ENCODE measurements at regions not wholly inside any gene's neighbourhood (a gene's known extent, or its start where the extent isn't known, plus 50 kb on each side); places are given as distances from the start of the nearest gene placed in this dataset.

DNA sequence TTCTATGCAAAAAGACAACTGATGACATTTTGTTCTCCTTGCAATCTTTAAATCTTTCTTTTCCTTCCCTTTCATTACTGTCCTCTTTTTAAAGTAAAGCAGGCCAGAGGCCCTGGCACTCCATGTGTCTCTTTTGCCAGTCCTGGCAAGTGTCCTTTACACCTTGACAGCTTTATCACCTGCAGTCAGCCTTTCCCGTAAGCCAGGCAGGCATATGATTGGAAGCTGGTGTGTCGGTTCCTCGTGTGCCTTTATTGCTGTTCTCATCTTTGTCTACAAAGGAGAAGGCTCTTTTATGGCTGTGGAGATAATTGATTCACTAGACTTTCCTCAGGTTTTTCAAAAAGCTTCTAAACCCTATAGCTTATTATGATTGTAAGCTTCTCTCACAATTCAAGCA is 162.3 kb upstream of the FBXL4 start:
- no peak for TF ChIP-seq TAF1 (IDR thresholded peaks at IDR 0.05; ENCODE audit: borderline replicate concordance, low read depth, low read length)
- FAIRE-seq, result no peak
- no peak for DNase-seq (ENCODE audit: insufficient read length)

DNA sequence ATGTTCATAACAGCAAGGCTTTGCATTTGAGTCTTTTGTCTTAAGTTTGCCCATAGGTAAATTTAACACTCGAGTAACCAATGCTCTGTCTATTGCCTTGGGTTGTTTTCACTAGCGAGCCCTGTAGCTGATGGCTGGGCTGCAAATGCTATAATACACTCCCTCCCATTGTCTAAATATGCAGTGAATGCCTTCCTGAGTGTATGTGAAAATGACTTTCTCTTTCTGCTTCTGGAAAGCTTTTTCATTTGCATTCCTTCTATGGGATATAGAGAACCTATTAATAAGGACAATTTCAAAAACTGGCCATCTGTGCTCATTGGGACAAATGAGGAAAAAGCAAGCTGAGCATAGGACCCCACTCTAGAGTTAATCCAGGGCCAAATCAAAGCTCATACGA is 156.5 kb upstream of the FBXL4 start:
- no peak for DNase-seq (ENCODE audit: insufficient read length)
- no peak for FAIRE-seq
- no peak for TF ChIP-seq POLR2A (IDR thresholded peaks at IDR 0.05; ENCODE audit: low read depth, low read length)

DNA sequence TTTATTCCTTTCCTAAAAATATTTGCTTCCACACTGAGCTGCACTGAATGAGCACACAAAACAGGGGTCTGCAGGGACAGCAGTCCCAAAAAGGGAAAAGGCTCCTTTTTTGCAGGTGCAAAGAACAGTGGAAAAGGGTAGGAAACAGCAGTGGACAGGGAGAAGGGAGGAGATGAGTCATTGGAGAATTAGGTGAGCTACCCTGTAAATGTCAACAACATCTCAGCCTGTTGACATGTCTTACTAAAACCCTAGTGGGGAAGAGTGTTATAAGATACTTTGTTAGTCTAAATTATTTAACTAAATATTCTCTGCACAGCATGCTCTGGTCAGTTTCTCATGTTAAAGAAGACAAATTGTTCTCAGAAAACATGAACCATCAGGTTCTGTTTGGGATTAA is 151.5 kb upstream of the FBXL4 start:
- FAIRE-seq (no peak), DNase-seq (ENCODE audit: insufficient read length) (no peak)
- TF ChIP-seq TAF1 (IDR thresholded peaks at IDR 0.05; ENCODE audit: borderline replicate concordance, low read depth, low read length), result no peak
- no peak for TF ChIP-seq POLR2A (IDR thresholded peaks at IDR 0.05; ENCODE audit: low read depth, low read length)
- no peak for TF ChIP-seq POLR2AphosphoS5 (IDR thresholded peaks at IDR 0.05; ENCODE audit: low read depth, low read length)

DNA sequence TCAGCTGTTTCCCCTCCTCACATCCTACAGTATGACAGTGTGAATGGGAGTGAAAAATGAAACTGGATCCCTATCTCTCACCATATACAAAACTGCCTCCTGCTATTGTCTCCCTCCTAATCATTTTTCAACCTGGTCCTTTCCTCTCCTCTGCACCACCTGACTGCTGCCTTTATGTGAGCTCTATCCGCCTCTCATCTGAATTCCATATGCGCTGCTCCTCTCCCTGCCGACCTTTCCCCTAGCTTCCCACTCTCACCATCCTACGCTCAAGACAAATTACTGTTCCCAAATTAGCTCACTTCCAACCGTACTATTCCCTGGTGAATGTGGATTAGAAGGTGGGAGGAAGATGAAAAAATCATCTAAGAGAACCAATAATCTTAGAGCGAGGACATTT is 148.4 kb upstream of the FBXL4 start:
- DNase-seq (ENCODE audit: insufficient read length), result no peak
- no peak for TF ChIP-seq POLR2AphosphoS5 (IDR thresholded peaks at IDR 0.05; ENCODE audit: low read depth, low read length)
- TF ChIP-seq POLR2A (IDR thresholded peaks at IDR 0.05; ENCODE audit: low read depth, low read length), result no peak
- TF ChIP-seq TAF1 (IDR thresholded peaks at IDR 0.05; ENCODE audit: borderline replicate concordance, low read depth, low read length), result no peak
- no peak for FAIRE-seq

DNA sequence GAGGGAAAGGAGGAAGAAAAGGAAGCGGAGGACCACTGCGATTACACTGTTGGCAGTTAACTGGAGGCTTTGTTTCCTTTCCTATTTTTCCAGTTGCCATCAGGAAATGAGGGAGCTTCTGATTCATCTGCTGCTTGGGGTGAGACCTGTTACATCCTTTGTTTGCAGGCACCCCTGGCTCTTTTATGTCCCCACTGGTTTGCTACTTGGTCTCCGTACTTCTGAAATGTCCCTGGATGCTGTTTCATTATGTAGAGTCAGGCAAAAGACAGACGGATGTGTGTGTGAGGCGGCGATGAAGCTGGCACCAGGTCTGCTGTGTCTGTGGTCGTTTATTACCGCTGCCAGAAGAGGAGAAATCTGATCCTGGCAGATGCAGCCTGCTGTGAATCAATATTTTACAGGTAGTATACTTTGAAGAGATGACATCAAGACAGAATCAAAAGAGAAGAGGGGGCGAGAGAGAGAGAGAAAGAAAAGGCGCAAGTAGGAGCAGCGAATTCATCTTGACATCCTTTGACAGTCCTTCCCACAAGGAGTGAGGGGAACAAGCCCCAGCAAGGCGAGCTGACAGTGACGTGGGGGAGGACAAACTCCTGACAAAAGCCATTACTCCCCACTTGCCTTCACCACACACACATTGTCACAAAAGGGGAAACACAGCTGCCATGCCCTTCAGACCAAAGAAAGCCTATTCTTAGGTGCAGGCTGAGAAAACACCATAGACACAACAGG is 145.9 kb upstream of the FBXL4 start:
- DNase-seq (ENCODE audit: insufficient read length), result no peak
- FAIRE-seq, result no peak
- no peak for TF ChIP-seq POLR2A (IDR thresholded peaks at IDR 0.05; ENCODE audit: low read depth, low read length)
- TF ChIP-seq TAF1 (IDR thresholded peaks at IDR 0.05; ENCODE audit: borderline replicate concordance, low read depth, low read length), result no peak
- no peak for TF ChIP-seq POLR2AphosphoS5 (IDR thresholded peaks at IDR 0.05; ENCODE audit: low read depth, low read length)

DNA sequence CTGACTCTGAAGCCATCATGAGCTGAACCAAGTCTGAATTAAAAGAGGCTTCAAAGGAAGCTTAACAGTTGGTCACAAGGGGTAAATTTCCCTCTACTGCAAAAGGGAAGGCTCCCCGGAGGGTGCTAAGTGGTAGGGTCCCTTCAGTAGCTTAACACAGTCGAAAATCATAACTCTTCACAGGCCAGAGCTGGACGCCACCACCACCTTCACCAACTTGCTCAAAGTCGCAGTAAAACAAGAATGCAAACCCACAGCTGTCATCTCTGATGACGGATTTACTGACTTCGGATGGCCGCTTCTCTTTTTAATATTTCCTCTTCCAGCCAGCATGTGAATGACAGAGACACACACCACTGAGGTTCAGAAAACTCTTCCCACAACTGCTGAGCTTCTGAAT is 144.7 kb upstream of the FBXL4 start:
- no peak for FAIRE-seq
- no peak for DNase-seq (ENCODE audit: insufficient read length)
- TF ChIP-seq POLR2A (IDR thresholded peaks at IDR 0.05; ENCODE audit: low read depth, low read length) (no peak), TAF1 (IDR thresholded peaks at IDR 0.05; ENCODE audit: borderline replicate concordance, low read depth, low read length) (no peak), POLR2AphosphoS5 (IDR thresholded peaks at IDR 0.05; ENCODE audit: low read depth, low read length) (no peak)

DNA sequence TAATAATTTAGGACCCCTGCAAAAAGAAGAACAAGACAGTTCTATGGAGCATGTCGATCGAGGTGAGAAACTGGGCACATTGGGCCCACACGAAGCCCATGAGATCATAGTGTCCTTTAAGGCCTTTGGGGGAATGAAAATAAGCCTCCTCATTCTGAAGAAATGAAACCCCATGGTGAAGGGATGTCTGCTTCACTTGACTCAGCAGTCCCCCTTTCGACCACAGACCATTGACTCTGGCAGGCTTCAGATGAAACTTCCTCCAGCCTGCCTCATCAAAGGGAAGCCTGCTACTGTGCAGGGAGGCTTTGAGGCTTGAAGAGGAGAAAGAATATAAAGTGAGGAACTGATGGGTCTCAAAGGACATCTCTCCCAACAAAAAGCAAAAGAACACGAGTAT is 144.2 kb upstream of the FBXL4 start:
- FAIRE-seq, result no peak
- no peak for TF ChIP-seq POLR2AphosphoS5 (IDR thresholded peaks at IDR 0.05; ENCODE audit: low read depth, low read length)
- TF ChIP-seq TAF1 (IDR thresholded peaks at IDR 0.05; ENCODE audit: borderline replicate concordance, low read depth, low read length), result no peak
- TF ChIP-seq POLR2A (IDR thresholded peaks at IDR 0.05; ENCODE audit: low read depth, low read length), result no peak
- no peak for DNase-seq (ENCODE audit: insufficient read length)

DNA sequence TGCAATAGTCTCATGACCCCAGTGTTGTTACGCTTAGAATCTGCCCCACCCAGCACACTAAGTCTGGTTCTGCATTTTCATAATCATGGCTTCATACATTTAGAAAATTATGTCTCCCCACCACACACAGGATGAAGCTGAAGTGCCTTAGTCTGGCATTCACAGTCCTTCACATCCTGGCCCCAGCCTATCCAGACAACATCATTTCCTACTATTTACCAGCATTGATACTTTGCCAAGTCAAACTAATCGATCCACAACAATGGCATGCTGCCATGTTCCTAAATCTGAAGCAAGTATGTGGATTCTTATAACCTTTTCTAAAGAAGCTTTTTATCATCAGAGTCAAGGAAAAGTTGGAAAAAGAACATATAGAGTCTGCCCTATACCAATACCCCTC is 132.4 kb upstream of the FBXL4 start:
- no peak for DNase-seq (ENCODE audit: insufficient read length)
- no peak for TF ChIP-seq POLR2A (IDR thresholded peaks at IDR 0.05; ENCODE audit: low read depth, low read length)
- TF ChIP-seq TAF1 (IDR thresholded peaks at IDR 0.05; ENCODE audit: borderline replicate concordance, low read depth, low read length), result no peak
- TF ChIP-seq POLR2AphosphoS5 (IDR thresholded peaks at IDR 0.05; ENCODE audit: low read depth, low read length), result no peak

DNA sequence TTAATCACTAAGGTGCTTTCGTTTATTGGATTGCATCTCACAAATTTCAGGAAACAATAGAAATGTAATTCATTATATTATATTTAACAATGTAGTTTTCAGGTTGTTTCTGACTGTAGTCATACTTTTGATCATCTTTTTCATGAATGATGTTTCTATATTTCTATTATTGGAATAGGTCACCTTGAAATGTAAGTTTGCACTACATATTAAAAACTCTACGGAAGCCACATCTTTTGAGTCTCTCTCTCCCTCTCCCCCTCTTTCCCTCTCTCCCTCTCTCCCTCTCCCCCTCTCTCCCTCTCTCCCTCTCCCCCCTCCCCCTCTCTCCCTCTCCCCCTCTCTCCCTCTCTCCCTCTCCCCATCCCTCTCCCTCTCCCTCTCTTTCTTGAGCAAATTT is 131.3 kb upstream of the FBXL4 start:
- TF ChIP-seq POLR2A (IDR thresholded peaks at IDR 0.05; ENCODE audit: low read depth, low read length) (no peak), POLR2AphosphoS5 (IDR thresholded peaks at IDR 0.05; ENCODE audit: low read depth, low read length) (no peak), TAF1 (IDR thresholded peaks at IDR 0.05; ENCODE audit: borderline replicate concordance, low read depth, low read length) (no peak)
- FAIRE-seq (no peak), DNase-seq (ENCODE audit: insufficient read length) (no peak)

More for the DNA sequence above, 132.4 kb upstream of the FBXL4 start:
- no peak for FAIRE-seq

DNA sequence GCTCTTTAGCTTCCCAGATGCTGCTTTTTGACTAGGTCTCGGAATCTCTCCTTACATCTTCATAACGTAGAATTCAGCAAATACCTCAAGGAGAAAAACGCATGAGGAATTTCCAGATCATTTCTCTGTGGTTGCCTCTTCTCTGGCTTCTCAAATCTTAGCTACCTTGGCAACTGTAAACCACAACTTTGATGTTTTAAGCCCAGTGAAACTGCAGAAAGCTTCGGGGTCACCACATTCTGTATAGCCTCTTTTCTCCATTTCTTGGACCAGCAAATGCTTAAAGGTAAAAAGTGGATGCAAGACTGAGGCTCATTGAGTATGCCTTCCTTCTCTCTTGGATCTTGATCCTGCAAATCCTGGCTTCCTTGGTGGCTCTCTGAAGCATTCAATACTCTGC is 125.5 kb upstream of the FBXL4 start:
- no peak for TF ChIP-seq POLR2A (IDR thresholded peaks at IDR 0.05; ENCODE audit: low read depth, low read length)
- no peak for TF ChIP-seq POLR2AphosphoS5 (IDR thresholded peaks at IDR 0.05; ENCODE audit: low read depth, low read length)
- TF ChIP-seq TAF1 (IDR thresholded peaks at IDR 0.05; ENCODE audit: borderline replicate concordance, low read depth, low read length), result no peak
- FAIRE-seq, result no peak
- no peak for DNase-seq (ENCODE audit: insufficient read length)

DNA sequence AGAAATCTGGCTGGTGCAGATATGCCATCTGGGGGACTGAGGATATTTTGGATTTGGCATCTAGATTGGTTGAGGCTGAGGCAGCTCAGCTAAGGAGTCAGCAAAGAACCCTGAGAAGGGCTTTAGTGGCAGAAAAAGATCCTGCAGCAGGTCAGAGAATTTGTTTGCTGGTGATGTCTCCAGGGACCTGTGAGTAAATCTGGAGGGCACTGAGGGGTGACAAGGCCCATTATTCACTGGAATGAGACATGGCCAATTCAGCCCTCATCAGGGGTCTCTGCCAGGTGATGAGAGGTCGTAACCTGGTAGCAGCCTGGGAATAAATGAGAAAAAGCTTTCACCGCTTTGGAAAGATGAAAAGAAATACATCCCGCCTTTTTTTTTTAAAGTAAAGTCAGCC is 118.3 kb upstream of the FBXL4 start:
- DNase-seq (ENCODE audit: insufficient read length) (no peak), FAIRE-seq (no peak)

DNA sequence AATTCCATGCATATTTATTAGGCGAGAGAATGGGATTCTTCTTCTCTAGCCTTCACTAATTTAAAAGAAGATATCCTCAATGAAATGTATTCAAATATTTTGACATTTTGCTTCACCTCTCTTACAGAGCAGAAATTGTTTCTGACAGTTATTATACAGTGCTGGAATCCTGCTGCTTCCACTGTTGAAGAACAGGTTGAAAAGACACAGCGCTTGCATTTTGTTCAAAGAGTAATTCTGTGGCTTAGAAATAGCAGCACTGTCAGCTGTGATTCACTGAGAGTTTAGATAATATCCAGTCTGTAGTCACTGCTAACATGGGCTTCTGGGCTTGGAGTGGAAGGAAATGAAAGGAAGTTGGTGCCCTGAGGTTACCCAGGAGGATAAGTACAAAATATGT is 117.1 kb upstream of the FBXL4 start:
- FAIRE-seq, result no peak
- TF ChIP-seq POLR2A (IDR thresholded peaks at IDR 0.05; ENCODE audit: low read depth, low read length) (no peak), TAF1 (IDR thresholded peaks at IDR 0.05; ENCODE audit: borderline replicate concordance, low read depth, low read length) (no peak), POLR2AphosphoS5 (IDR thresholded peaks at IDR 0.05; ENCODE audit: low read depth, low read length) (no peak)
- DNase-seq (ENCODE audit: insufficient read length), result no peak

More for the DNA sequence above, 118.3 kb upstream of the FBXL4 start:
- TF ChIP-seq POLR2AphosphoS5 (IDR thresholded peaks at IDR 0.05; ENCODE audit: low read depth, low read length) (no peak), POLR2A (IDR thresholded peaks at IDR 0.05; ENCODE audit: low read depth, low read length) (no peak), TAF1 (IDR thresholded peaks at IDR 0.05; ENCODE audit: borderline replicate concordance, low read depth, low read length) (no peak)

DNA sequence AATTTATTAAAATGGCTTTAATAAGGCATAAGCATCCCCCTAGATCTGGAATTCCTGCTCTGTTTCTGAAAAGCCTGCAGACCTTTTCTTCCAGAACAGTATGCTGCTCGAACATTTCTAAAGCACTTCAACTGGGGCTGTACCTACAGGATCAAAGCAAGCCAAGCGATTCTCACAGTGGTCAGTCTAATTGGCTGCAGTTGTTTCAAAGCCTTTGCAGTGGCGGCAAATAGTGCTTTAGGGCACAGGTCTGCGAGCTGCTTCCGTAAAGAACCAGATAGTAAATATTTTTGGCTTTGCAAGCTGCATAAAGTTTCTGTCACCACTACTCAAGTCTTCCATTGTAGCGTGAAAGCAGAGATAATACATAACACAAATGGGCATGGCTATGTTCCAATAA is 88.9 kb upstream of the FBXL4 start:
- no peak for FAIRE-seq
- DNase-seq (ENCODE audit: insufficient read length), result no peak
- TF ChIP-seq POLR2AphosphoS5 (IDR thresholded peaks at IDR 0.05; ENCODE audit: low read depth, low read length) (no peak), POLR2A (IDR thresholded peaks at IDR 0.05; ENCODE audit: low read depth, low read length) (no peak), TAF1 (IDR thresholded peaks at IDR 0.05; ENCODE audit: borderline replicate concordance, low read depth, low read length) (no peak)
